Gastroesophageal sphincter (tissue), 3 donors: ENCODE measurements at regions not wholly inside any gene's neighbourhood (a gene's known extent, or its start where the extent isn't known, plus 50 kb on each side); places are given as distances from the start of the nearest gene placed in this dataset.

ENCODE experiments used
- CTCF ChIP-seq, 4 experiments: fragments of 200-600 bp in 2 of 4; fragments of 450-650 bp in 2 of 4; sonication (generic) in 1 of 4; IDR thresholded peaks; one replicate each; pipeline ENCODE4 v1.5.1; 2017 to 2019; ENCODE audit warnings: antibody characterized with exemption in 4 of 4, mild to moderate bottlenecking in 2 of 4, moderate library complexity in 2 of 4
- POLR2A ChIP-seq, 2 donors: fragments of 450-650 bp; IDR thresholded peaks; one replicate each; pipeline ENCODE4 v1.6.1; 2017; ENCODE audit warnings: antibody characterized with exemption in 2 of 2, mild to moderate bottlenecking in 2 of 2, moderate library complexity in 1 of 2

DNA sequence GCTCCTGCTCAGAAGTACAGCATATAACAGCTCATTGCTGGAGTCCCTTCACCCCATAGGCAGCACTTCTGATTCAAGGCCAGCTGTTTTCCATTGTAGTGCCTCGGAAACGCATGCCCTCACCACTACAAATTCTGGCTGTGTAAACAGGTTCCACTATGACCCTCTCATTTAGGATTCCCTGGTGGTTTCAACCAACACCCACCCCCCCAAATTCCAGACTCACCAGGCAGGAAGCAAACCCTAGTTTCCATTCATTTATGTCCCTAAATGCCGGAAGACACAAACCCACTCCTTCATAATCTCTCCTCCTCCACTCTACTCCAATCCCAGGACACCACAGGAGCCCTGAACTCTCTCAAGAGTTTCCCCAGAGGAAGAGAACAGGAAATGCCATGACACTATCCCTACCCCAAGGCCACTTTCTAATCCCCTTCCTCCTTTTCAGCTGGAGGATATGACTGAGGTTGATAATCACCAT is 75.9 kb upstream of the TMPO start:
- TF ChIP-seq CTCF (IDR thresholded peaks at IDR 0.05) (no peak), POLR2A (IDR thresholded peaks at IDR 0.05) (no peak)
